ENCODE measurements at regions not wholly inside any gene's neighbourhood (a gene's known extent, or its start where the extent isn't known, plus 50 kb on each side); places are given as distances from the start of the nearest gene placed in this dataset.

DNA sequence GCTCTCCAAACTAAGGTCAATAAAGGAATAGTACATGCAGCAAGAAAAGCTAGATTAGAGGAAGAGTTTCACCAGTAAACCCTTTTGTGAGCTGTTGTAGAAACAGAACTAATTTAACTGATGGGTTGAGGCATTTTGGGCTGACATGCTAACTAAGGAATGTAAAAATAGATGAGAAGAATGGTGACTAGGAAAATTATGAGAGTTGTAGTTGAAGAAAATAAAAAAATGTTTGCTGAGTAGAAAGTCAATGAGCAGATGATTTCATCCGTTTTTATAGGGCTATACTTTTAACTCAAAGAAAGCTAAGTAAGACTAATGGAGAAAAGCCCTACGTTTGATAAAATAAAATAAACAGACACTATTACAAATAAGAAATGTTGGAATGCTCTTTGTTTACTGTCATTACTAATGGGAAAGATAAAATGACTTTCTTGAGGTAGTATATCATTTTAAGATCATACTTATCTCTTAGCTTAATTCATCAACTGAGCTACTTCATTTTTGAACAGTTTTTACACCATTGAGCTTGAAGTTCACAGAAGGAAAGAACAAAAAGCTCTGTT, 209.4 kb upstream of the DPH6 start:
- Histone ChIP-seq H3K9me3 (ENCODE audit: control insufficient read depth, low read depth, low read length) (no peaks in the 10 kb centered on the region), H2BK20ac (ENCODE audit: low read depth, low read length, poor library complexity, severe bottlenecking) (no peak overlapping the region), H3K56ac (ENCODE audit: insufficient read length, low read depth, low read length) (no peak overlapping the region), H3K23ac (ENCODE audit: insufficient read length, low read depth, low read length) (no peak overlapping the region), H2BK15ac (ENCODE audit: low read depth, low read length) (no peak overlapping the region), H3K27ac (ENCODE audit: insufficient read length, low read depth, low read length) (no peak overlapping the region), H3K23me2 (ENCODE audit: insufficient read length, low read depth, low read length, poor library complexity, severe bottlenecking) (no peaks in the 10 kb centered on the region), H2BK5ac (ENCODE audit: insufficient read length, low read length) (no peak overlapping the region), H2AK5ac (ENCODE audit: insufficient read length, low read length) (no peak overlapping the region), H2AFZ (ENCODE audit: low read length) (no peak overlapping the region), H3K4ac (ENCODE audit: low read depth, low read length) (no peak overlapping the region), H3K79me2 (ENCODE audit: insufficient read depth, low read length) (no peaks in the 10 kb centered on the region), H2BK120ac (ENCODE audit: low read depth, low read length, poor library complexity, severe bottlenecking) (no peak overlapping the region), H3K4me1 (ENCODE audit: insufficient read depth, low read length) (no peaks in the 10 kb centered on the region), H3T11ph (ENCODE audit: low read length) (no peak overlapping the region), H4K91ac (ENCODE audit: insufficient read length, low read depth, low read length) (no peak overlapping the region), H3K27me3 (ENCODE audit: insufficient read depth, low read length) (no peaks in the 10 kb centered on the region), H3K14ac (ENCODE audit: insufficient read depth, low read length) (no peak overlapping the region), H4K8ac (replicated peaks; ENCODE audit: insufficient read length, low read depth, low read length) (no peak overlapping the region), H3K79me1 (ENCODE audit: insufficient read depth, low read depth, low read length, poor library complexity, severe bottlenecking) (no peaks in the 10 kb centered on the region), H3K18ac (ENCODE audit: insufficient read length, low read depth, low read length) (no peak overlapping the region), H2BK12ac (ENCODE audit: insufficient read length, low read depth, low read length) (no peak overlapping the region), H4K20me1 (ENCODE audit: control insufficient read depth, insufficient read depth, insufficient read length) (no peaks in the 10 kb centered on the region), H4K5ac (ENCODE audit: insufficient read length, low read depth, low read length) (no peak overlapping the region), H3K4me2 (ENCODE audit: insufficient read depth, insufficient read length, low read length) (no peak overlapping the region), H3K9ac (ENCODE audit: extremely low read depth, insufficient read length, low read length) (no peak overlapping the region)
- no peak for DNase-seq
- peaks cover 11 to 18% of the 10 kb centered on the region in 2 experiments for H3K4me1 Mint-ChIP-seq
- WGBS (ENCODE audit: extremely low coverage, insufficient read length, low lambda C conversion rate) = no CpG with 5 or more reads among the region's 2 CpGs
- H3K36me3 Mint-ChIP-seq (ENCODE audit: insufficient read depth in 1 of 3, low read depth in 3 of 3) = no peaks in the 10 kb centered on the region
- no peak overlapping the region; a peak in 1 of 7 replicates for H3K27ac Mint-ChIP-seq
- no peaks in the 10 kb centered on the region for H3K27me3 Mint-ChIP-seq (ENCODE audit: low read depth)
- no peak for TF ChIP-seq CTCF (conservative IDR thresholded peaks at IDR 0.05)
- H3K9me3 Mint-ChIP-seq = no peaks in the 10 kb centered on the region
- H3K4me3 Mint-ChIP-seq = no peak overlapping the region

All from H9 (cell line).